Kidney (tissue), 13 donors: ENCODE measurements at regions not wholly inside any gene's neighbourhood (a gene's known extent, or its start where the extent isn't known, plus 50 kb on each side); places are given as distances from the start of the nearest gene placed in this dataset.

Source experiments
- DNase-seq, 5 donors: peaks; one replicate each; pipeline ENCODE4 v3.0.0-alpha.2; 2013 to 2020
- FAIRE-seq: peaks from 2 replicates; lab custom pipeline; 2012; peaks lifted over from hg19 to GRCh38; lab: Jason Lieb, UNC
- H3K27ac ChIP-seq, 2 donors: one replicate each; pipeline ENCODE4 v1.7.0; 2013; ENCODE audit warnings: low read depth in 2 of 2, low read length in 2 of 2, inconsistent platforms in 1 of 2
- H3K27me3 ChIP-seq: one replicate; pipeline ENCODE4 v1.7.1; 2013; ENCODE audit warnings: low read length, inconsistent platforms; ENCODE audit not compliant: control insufficient read depth, insufficient read depth
- H3K36me3 ChIP-seq, 3 donors: one replicate each; pipeline versions ENCODE4 v1.7.0 to v1.7.1; 2013; ENCODE audit warnings: low read length in 3 of 3, control low read depth in 1 of 3, inconsistent platforms in 1 of 3; ENCODE audit not compliant: insufficient read depth in 3 of 3, control insufficient read depth in 2 of 3
- H3K4me1 ChIP-seq, 3 donors: one replicate each; pipeline versions ENCODE4 v1.7.0 to v1.7.1; 2013; ENCODE audit warnings: low read length in 3 of 3, inconsistent platforms in 1 of 3, low read depth in 1 of 3; ENCODE audit not compliant: control insufficient read depth in 2 of 3, insufficient read depth in 2 of 3
- H3K4me3 ChIP-seq, 3 donors: one replicate each; pipeline versions ENCODE4 v1.7.0 to v1.8.1; 2013; ENCODE audit warnings: low read length in 3 of 3, control low read depth in 1 of 3, inconsistent platforms in 1 of 3
- H3K9ac ChIP-seq, 3 donors: one replicate each; pipeline versions ENCODE4 v1.7.0 to v1.7.1; 2013; ENCODE audit warnings: low read length in 3 of 3, control low read depth in 1 of 3, inconsistent platforms in 1 of 3
- H3K9me3 ChIP-seq, 3 donors: one replicate each; pipeline versions ENCODE4 v1.7.0 to v1.7.1; 2013; ENCODE audit warnings: low read length in 3 of 3, control low read depth in 1 of 3, inconsistent platforms in 1 of 3; ENCODE audit not compliant: control insufficient read depth in 2 of 3, insufficient read depth in 1 of 3
- CTCF ChIP-seq: IDR thresholded peaks from 3 replicates; pipeline ENCODE4 v1.5.1; 2012; ENCODE audit warnings: mild to moderate bottlenecking, moderate library complexity, borderline replicate concordance; ENCODE audit not compliant: insufficient read depth; ENCODE audit errors: extremely low read depth
- intact Hi-C: fragments of 100-400 bp; cut with DNase I; formaldehyde crosslinking; loops from one replicate; pipeline ENCODE4 v1.11.1; 2022
- donor health status: control.
- donor health status: control.
- donor health status: control.
- donor health status: control.
- donor health status: control.
- donor health status: DM: yes; HTN: yes; CAD: no.
- donor health status: Normal renal cell carcinoma (clear cell type).

GRCh38 chr4:132015321-132015720, 1133.8 kb upstream of the PCDH10 start:
- no peaks in the 10 kb centered on the region for H3K36me3 ChIP-seq
- H3K4me3 ChIP-seq, result no peak overlapping the region
- DNase-seq (no peak), FAIRE-seq (peak; percentile 6)
- intact Hi-C loops, result no loop called here
- no peak for TF ChIP-seq CTCF
- no peaks in the 10 kb centered on the region for H3K27me3 ChIP-seq
- H3K4me1 ChIP-seq, result no peaks in the 10 kb centered on the region
- H3K27ac ChIP-seq, result no peak overlapping the region
- H3K9ac ChIP-seq, result no peak overlapping the region
- H3K9me3 ChIP-seq, result no peaks in the 10 kb centered on the region

DNA sequence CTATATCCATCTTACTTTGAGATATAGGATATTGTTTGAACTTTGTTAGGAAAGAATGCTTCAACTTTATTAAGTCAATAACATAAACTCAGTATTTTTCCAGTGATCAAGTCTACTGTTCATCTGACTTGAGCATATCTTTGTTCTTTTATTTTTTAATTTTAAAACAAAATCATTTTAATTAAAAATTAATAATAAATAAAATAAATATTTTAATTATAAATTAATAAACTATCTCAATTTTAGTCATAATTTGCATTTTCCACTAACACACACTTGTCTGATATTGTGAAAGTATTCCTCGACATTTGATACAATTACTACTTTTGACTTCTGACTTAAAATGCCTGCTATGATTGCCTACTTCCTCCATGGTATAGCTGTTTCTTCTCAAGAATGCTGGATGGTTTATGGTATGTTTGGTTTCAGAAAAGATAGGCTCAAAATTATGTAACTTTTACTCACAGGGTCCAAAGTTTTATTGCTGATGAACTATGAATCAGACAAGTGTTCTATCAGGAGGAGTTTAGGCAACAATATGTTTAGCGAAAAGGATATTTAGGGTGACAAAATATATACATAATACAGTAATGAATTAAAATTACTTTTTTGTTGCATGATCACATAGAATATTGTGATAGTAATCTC, 1132.3 kb upstream of the PCDH10 start:
- no peak for DNase-seq
- no peak overlapping the region for H3K4me3 ChIP-seq
- H3K4me1 ChIP-seq, result no peaks in the 10 kb centered on the region
- no peak for TF ChIP-seq CTCF
- FAIRE-seq, result peak; percentile 3
- H3K27ac ChIP-seq, result no peak overlapping the region
- no peaks in the 10 kb centered on the region for H3K9me3 ChIP-seq
- H3K27me3 ChIP-seq, result no peaks in the 10 kb centered on the region
- no peak overlapping the region for H3K9ac ChIP-seq
- no peaks in the 10 kb centered on the region for H3K36me3 ChIP-seq
- intact Hi-C loops, result no loop called here

GRCh38 chr4:132026166-132026565, 1122.9 kb upstream of the PCDH10 start:
- no peak for DNase-seq
- no peaks in the 10 kb centered on the region for H3K36me3 ChIP-seq
- no peak overlapping the region for H3K27ac ChIP-seq
- no peak for TF ChIP-seq CTCF
- intact Hi-C loops, result no loop called here
- no peak overlapping the region for H3K9ac ChIP-seq
- H3K4me3 ChIP-seq, result no peak overlapping the region
- H3K27me3 ChIP-seq, result no peaks in the 10 kb centered on the region
- H3K9me3 ChIP-seq, result no peaks in the 10 kb centered on the region
- no peaks in the 10 kb centered on the region for H3K4me1 ChIP-seq
- no peak for FAIRE-seq

DNA sequence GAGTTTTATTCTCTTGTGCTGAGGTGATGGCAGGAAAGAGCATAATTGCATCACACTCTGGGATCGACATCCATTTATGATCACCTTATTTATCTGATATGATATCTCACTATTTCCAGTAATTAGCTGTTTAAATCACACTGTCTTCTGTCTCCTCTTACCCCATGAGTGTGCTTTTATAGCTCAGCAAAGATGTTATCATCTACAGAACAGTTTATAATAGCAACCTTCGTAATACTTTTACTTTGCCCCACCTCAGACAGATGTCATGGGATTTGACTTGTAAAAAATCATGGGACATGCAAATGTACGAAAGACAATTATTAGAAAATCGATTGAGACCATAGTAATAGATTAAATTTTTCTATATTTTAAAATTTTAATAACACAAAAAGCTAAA, 1122.3 kb upstream of the PCDH10 start:
- Histone ChIP-seq H3K9ac (no peak overlapping the region), H3K4me3 (no peak overlapping the region), H3K9me3 (no peaks in the 10 kb centered on the region), H3K36me3 (no peaks in the 10 kb centered on the region), H3K27ac (no peak overlapping the region), H3K27me3 (no peaks in the 10 kb centered on the region), H3K4me1 (no peaks in the 10 kb centered on the region)
- intact Hi-C loops, result no loop called here
- no peak for TF ChIP-seq CTCF
- FAIRE-seq (no peak), DNase-seq (no peak)
